SK-N-MC (cell line): ENCODE measurements at regions not wholly inside any gene's neighbourhood (a gene's known extent, or its start where the extent isn't known, plus 50 kb on each side); places are given as distances from the start of the nearest gene placed in this dataset.

ENCODE experiments used
- DNase-seq: peaks from one replicate; pipeline ENCODE4 v3.0.0-alpha.2; 2011; ENCODE audit warnings: low read depth, low spot score
- H3K27ac ChIP-seq: fragments of 200-600 bp; sonication (generic); 2 replicates; pipeline ENCODE4 v1.5.1; 2016; ENCODE audit warnings: mixed run types
- H3K36me3 ChIP-seq: fragments of 200-600 bp; sonication (generic); 2 replicates; pipeline ENCODE4 v1.6.1; 2017; ENCODE audit warnings: antibody characterized with exemption, low read length, mixed read lengths; ENCODE audit not compliant: insufficient read depth
- H3K4me3 ChIP-seq: fragments of 200-600 bp; sonication (generic); 2 replicates; pipeline ENCODE4 v1.5.1; 2016
- H3K9ac ChIP-seq: fragments of 200-600 bp; sonication (generic); 2 replicates; pipeline ENCODE4 v1.8.0; 2017; ENCODE audit warnings: mixed run types, mixed read lengths; ENCODE audit not compliant: insufficient read length
- H3K9me3 ChIP-seq: fragments of 200-600 bp; sonication (generic); 2 replicates; pipeline ENCODE4 v1.6.1; 2017; ENCODE audit warnings: low read depth, mild to moderate bottlenecking, antibody characterized with exemption, low read length, moderate library complexity, mixed read lengths
- EZH2 ChIP-seq: fragments of 200-600 bp; sonication (generic); IDR thresholded peaks from one replicate; pipeline ENCODE4 v1.6.1; 2017; ENCODE audit warnings: antibody characterized with exemption
- FOXP2 ChIP-seq: optimal IDR thresholded peaks from 2 replicates; pipeline ENCODE3; 2011; ENCODE audit warnings: mild to moderate bottlenecking, moderate library complexity; ENCODE audit not compliant: insufficient read depth; ENCODE audit errors: extremely low read length, control extremely low read depth
- POLR2AphosphoS5 ChIP-seq: IDR thresholded peaks from 2 replicates; pipeline ENCODE4 v1.6.1; 2012; ENCODE audit warnings: mild to moderate bottlenecking, low read depth, low read length, borderline replicate concordance

DNA sequence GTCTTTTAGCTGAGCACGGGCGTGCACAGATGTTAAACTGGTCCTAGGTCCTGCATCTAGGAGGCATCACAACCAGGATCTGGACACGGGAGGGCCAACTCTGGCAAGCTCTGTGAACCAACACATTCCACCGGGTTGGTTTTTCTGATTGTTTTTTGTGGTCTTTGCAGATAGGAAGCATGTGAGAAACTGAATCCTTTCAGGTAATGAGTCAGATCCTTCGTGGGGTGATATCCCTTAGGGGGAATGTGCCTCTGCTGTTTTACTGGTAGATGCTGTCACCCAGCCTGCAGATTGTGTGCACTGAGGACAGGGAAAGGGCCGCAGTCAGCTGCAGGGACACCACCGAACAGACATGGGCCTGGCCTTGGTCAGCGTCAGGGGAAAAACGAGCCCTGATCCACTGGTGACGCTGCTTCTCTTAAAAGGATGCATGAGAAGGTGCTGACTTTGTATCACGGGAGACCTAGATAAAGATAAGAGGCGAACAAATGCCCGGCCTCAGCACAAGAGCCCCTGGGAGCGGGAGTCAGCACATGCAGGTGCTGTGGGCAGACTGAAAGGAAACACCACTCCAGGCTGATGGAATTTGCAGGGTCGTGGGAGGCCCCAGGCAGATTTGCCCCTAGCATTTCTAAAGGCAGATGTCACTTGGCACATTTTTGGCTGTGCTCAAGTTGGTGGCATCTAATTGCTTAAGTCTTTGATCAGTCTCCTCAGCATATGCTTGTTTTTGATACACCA, 51.1 kb downstream of the DOP1B start:
- H3K4me3 ChIP-seq = no peak overlapping the region
- no peak for DNase-seq
- TF ChIP-seq POLR2AphosphoS5 = no peak
- no peak for TF ChIP-seq FOXP2
- TF ChIP-seq EZH2 = no peak
- no peak overlapping the region for H3K9ac ChIP-seq
- H3K9me3 ChIP-seq = no peaks in the 10 kb centered on the region
- H3K27ac ChIP-seq = no peak overlapping the region
- H3K36me3 ChIP-seq = no peaks in the 10 kb centered on the region

DNA sequence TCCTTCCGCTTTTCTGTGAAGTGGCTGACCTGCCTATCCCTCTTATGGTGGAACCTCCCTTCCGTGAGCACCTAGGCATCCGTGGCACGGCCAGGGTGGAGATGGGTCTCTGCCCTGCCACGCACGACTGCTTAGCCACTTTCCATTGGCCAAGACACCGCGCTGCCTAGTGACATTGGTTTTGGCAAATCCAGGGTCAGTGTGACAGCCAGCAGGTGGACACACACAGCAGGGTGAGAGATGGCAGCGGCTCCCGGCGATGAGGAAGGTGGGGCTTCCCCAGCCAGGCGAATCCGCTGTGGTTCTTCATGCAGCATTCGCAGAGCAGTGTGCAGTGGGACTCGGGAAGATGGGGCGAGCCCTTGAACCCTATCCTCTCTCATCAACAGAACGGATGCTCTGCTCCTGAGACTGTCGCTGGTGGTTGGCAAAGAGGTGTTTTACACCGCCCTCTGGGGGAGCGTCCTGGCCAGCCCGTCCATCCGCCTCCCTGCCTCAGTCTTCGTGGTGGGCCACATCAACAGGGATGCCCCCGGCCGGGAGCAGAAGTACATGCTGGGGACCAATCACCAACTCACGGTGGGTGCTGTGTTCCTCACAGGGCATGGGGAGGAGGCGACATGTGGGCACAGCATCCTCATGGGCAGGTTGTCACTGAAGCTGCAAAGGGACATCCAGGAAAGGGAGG, 51.8 kb downstream of the DOP1B start:
- TF ChIP-seq FOXP2 (no peak), EZH2 (no peak), POLR2AphosphoS5 (no peak)
- Histone ChIP-seq H3K27ac (no peak overlapping the region), H3K36me3 (no peaks in the 10 kb centered on the region), H3K9ac (no peak overlapping the region), H3K4me3 (no peak overlapping the region), H3K9me3 (no peaks in the 10 kb centered on the region)
- DNase-seq = no peak

DNA sequence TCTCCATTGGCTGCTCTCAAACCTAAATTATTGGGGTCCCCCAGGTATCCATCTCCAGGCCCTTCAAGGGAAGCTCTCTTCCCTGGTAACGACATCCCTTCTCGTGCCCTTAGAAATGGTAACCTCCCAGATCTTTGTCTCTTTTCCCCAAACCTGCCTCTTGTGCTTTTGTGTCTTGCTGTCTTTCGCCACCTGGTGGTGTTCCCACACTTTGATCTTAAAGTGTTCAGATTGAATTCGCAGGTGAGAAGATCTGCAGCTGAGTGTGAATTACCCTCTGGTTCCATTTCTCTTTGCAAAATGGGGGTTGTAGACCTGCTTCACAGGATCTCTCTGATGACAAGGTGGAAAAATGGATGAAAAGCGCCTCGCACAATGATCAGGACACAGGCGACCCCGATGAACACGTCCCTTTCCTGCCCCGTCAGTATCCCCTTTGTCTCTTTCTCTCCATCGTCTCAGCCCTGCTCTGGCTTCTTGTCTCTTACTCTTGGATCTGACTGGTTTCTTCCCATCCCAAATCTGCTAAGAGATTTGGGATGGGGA, 53.1 kb downstream of the DOP1B start:
- Histone ChIP-seq H3K36me3 (no peaks in the 10 kb centered on the region), H3K27ac (no peak overlapping the region), H3K9me3 (no peaks in the 10 kb centered on the region), H3K9ac (no peak overlapping the region), H3K4me3 (no peak overlapping the region)
- TF ChIP-seq FOXP2 = no peak
- TF ChIP-seq EZH2 = no peak
- no peak for TF ChIP-seq POLR2AphosphoS5
- DNase-seq = no peak

DNA sequence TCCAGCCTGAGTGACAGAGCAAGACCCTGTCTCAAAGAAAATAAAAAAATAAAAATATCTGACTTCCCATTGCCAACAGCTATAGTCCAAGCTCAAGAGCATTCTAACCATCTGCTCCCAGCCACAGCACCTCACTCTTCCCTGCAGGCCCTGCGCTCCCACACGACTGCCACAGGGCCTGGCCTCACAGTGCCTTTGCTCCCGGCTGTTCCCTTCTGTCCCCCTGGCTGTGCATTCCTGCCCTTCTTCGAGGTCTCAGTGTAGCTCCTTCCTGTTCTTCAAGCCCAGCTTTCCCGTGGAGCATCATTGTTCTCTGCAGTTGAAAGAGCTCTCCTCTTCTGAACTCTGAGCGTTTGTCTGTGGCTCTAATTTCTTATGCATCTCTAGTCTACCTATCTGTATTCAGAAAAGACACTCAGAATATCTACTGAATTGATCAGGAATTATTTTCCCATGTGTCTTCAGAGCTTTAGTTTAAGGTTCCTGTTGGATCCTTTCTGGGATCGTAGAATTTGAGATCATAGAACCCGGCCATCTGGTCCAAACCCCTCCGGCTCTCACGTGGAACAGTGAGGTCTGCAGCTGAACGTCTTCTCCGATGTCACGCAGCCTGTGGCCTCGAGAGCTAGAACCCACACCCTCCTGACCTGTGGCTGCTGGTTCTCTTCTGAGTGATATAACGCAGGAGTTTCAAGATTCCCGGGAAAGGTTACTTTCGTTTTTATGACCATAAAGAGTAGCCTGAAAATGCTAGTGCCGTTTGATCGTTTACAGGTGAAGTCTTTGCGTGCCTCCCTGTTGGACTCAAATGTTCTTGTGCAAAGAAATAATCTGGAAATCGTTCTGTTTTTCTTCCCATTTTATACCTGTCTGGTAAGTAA, 54.4 kb downstream of the DOP1B start:
- Histone ChIP-seq H3K27ac (no peak overlapping the region), H3K9ac (no peak overlapping the region)
- no peak for TF ChIP-seq EZH2
- TF ChIP-seq FOXP2 = no peak
- TF ChIP-seq POLR2AphosphoS5 = no peak

DNA sequence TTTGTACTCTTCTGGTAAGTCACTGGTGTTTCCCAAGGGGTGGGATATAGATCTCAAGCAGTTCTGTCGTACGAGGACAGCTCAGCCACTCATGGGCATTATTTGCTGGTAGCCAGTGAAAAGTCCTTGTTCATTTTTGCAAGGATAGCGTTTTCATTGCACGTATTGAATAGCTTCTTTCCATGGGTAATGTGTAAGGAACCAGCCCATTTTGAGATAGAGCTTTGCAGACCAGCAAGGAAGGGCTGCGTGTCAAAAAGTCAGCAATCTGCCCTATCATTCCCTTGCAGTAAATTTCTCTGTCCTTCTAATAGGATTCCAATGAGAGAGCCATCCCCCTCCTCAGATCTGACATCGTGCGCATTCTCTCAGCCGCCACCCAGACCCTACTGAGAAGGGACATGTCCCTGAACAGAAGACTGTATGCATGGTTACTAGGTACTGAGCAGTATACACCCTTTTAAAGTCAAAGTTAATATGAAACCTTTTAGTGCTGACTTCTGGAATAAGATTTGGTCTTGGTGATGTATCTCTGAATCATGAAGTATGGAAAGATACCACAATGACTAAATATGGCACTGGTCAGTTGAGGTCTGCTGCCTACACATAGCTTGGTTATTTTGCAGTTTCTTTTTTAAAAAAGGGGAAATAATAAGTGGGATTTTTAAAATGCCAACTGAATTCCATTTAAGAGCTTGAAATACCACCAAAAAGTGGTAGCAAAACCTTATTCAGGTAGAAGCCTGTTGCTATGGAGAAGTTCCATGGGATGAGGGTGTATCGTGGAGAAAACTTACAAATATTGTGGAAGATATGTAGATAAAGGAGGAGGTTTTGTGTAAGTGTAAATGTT, 55.3 kb downstream of the DOP1B start:
- H3K27ac ChIP-seq = no peak overlapping the region
- no peak overlapping the region for H3K4me3 ChIP-seq
- no peaks in the 10 kb centered on the region for H3K36me3 ChIP-seq
- no peak for DNase-seq
- H3K9ac ChIP-seq = no peak overlapping the region
- TF ChIP-seq EZH2 = no peak
- no peaks in the 10 kb centered on the region for H3K9me3 ChIP-seq

More for the DNA sequence above, 54.4 kb downstream of the DOP1B start:
- no peak for DNase-seq
- Histone ChIP-seq H3K4me3 (no peak overlapping the region), H3K36me3 (no peaks in the 10 kb centered on the region), H3K9me3 (no peaks in the 10 kb centered on the region)

DNA sequence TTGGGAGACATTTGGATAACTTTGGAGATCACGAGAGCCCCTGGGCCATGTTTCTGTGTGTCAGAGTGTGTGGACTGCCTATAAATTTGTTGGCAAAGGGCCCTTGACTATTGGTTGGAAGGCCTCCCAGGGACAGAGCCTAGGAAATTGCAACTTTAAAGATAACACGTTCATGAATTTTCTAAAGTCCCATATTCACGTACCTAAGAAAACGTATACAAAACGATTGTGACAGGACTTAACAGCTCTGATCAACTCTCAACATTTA, 55.8 kb downstream of the DOP1B start:
- TF ChIP-seq POLR2AphosphoS5 (no peak), EZH2 (no peak), FOXP2 (no peak)
- Histone ChIP-seq H3K36me3 (no peaks in the 10 kb centered on the region), H3K4me3 (no peak overlapping the region), H3K27ac (no peak overlapping the region), H3K9ac (no peak overlapping the region), H3K9me3 (no peaks in the 10 kb centered on the region)
- DNase-seq = no peak

DNA sequence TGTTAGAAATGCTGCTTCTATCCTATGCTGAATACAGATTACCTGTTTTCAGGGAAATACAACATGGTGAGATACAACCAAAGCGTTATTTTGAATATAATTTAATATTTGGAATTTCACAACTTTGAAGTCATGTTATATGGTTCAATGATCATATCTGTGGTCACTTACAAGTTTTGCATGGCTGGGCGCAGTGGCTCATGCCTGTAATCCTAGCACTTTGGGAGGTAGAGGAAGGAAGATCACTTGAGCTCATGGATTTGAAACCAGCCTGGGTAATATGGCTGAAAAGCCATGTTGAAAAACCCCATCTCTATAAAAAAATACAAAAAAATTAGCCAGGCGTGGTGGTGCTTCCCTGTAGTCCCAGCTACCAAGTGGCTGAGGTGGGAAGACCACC, 57.9 kb downstream of the DOP1B start:
- H3K36me3 ChIP-seq = no peaks in the 10 kb centered on the region
- H3K9me3 ChIP-seq = no peaks in the 10 kb centered on the region
- no peak for DNase-seq
- H3K27ac ChIP-seq = no peak overlapping the region
- H3K4me3 ChIP-seq = no peak overlapping the region
- no peak overlapping the region for H3K9ac ChIP-seq
- TF ChIP-seq POLR2AphosphoS5 (no peak), FOXP2 (no peak), EZH2 (no peak)
